D721Med (cell line): ENCODE measurements at regions not wholly inside any gene's neighbourhood (a gene's known extent, or its start where the extent isn't known, plus 50 kb on each side); places are given as distances from the start of the nearest gene placed in this dataset.
"Not testable (repeated sequence)": the region's sequence is repeated elsewhere in the genome, so short reads cannot be mapped to it uniquely, and the experiment has no call there.

ENCODE experiments used
- DNase-seq: peaks from one replicate; pipeline ENCODE4 v3.0.0; 2011; ENCODE audit warnings: low spot score; ENCODE audit not compliant: insufficient read length
- FAIRE-seq: peaks from 2 replicates; lab custom pipeline; 2011; peaks lifted over from hg19 to GRCh38; lab: Jason Lieb, UNC
- TF ChIP-seq, protein P1 (sequence below): IDR thresholded peaks from 2 replicates; pipeline ENCODE4 v1.5.1; 2012; ENCODE audit warnings: mild to moderate bottlenecking, control low read depth; ENCODE audit not compliant: insufficient read depth; ENCODE audit errors: missing control alignments

DNA sequence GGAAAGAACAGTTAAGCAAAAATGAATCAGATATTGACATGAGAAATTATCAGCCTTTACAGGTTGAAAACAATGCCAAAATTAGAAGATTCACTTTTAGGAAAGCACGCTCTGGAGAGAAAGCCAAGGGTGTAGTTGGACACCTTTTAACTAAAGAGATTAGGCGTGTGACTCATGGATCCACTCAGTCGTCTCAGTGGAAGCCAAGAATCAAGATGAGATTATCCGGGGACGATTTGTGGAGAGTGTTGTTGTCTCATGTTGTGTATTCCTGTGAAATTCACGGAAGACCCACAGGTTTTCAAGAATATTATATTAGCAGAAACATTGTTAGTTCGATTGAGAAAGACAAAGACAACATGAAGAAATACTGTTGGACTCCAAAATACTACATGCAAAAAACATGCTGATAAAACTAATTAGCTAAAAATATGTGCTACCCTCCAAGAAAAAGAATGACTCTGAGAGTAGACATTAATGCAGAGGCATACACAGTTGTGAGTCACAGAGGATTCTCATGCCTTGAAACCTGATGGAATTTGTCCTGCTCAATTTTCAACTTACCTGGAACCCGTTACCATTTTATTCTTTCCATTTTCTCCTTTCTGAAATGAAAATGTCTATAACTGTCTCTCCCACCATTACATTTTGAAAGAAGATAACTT lies 192.1 kb upstream of the RND3 start:
- TF ChIP-seq, protein P1, sequence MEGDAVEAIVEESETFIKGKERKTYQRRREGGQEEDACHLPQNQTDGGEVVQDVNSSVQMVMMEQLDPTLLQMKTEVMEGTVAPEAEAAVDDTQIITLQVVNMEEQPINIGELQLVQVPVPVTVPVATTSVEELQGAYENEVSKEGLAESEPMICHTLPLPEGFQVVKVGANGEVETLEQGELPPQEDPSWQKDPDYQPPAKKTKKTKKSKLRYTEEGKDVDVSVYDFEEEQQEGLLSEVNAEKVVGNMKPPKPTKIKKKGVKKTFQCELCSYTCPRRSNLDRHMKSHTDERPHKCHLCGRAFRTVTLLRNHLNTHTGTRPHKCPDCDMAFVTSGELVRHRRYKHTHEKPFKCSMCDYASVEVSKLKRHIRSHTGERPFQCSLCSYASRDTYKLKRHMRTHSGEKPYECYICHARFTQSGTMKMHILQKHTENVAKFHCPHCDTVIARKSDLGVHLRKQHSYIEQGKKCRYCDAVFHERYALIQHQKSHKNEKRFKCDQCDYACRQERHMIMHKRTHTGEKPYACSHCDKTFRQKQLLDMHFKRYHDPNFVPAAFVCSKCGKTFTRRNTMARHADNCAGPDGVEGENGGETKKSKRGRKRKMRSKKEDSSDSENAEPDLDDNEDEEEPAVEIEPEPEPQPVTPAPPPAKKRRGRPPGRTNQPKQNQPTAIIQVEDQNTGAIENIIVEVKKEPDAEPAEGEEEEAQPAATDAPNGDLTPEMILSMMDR: no peak
- DNase-seq (no peak), FAIRE-seq (no peak)

DNA sequence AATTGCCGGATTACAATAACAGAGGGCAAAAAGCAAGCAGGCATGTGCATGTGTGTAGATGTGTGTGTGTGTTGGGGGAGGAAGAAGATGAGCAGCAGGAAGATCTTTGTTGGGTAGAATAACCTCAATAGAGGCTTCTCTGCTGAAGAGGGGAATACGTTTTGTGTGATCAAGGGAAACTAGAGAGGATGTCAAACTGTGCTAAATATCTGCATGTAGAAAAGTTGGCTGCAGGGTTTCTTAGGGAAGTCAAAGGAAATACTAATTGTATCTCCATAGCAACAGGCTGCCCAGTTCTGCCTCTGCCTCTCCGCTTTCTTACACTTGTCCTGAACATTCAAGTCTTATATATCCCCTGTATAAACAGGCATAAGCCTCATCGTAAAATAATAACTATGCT lies 190.1 kb upstream of the RND3 start:
- TF ChIP-seq, protein P1: no peak
- DNase-seq (no peak), FAIRE-seq (no peak)

DNA sequence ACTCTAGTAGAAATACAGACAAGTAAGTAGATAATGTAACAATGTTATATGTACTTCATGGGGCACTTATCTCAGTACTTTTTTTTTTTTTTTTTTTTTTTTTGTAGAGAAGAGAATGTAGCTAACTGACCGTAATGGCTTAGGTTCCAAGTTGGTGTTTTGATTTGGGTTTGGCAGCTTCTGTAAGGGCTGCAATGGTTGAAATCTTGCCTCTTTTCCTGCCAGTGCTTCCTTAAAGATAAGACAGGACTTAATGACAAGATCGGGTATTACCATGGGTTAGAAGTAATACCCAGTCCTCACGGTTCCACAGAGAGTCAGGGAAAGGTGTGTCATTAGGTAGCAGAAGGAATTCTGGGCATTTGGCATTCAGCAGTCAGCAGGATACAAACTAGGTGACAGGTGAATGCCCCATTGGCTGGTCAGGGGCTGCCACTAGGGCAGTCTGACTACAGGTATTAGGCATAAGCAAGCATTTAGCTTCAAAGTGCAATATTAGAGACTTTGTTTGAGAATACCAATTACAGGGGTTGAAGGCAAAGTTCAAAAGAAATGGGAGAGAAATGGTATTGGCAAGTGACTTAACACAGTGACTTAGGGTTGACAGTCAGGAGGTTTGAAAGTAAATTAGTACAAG lies 189.4 kb upstream of the RND3 start:
- FAIRE-seq: no peak
- no peak for DNase-seq
- TF ChIP-seq, protein P1: no peak

DNA sequence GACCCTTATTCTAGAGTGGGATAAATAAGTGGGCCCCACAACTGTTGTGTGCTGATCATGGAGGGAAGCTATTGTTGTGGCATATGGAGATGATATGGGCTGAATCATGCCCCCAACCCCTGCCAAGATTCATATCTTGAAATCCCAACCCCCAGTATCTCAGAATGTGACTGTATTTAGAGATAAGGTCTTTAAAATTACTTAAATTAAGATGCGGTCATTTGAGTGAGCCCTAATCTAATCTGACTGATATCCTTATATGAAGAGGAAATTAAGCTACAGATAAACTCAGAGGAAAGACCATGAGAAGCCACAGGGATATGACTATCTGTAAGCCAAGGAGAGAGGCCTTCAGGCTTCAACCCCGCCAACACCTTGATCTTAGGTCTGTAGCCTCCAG lies 188.3 kb upstream of the RND3 start:
- DNase-seq (no peak), FAIRE-seq (no peak)
- TF ChIP-seq, protein P1: no peak

DNA sequence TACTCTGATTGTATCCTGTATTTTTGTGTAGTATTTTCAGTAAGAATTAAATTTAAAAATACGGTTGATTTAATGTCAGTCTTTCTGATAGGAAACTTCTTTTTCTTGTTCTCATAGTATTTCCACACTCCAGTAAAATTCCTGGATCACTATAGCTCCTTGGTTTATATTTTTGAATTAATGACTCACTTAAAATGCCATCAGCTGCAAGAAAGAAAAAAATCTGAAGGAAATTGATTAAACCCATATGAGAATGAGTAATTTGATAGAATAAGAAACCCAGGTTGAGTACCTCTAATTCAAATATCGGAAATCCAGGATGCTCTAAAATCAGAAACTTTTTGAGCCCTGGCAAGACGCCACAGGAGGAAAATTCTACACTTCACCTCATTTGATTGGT lies 186.8 kb upstream of the RND3 start:
- FAIRE-seq (no peak), DNase-seq (no peak)

DNA sequence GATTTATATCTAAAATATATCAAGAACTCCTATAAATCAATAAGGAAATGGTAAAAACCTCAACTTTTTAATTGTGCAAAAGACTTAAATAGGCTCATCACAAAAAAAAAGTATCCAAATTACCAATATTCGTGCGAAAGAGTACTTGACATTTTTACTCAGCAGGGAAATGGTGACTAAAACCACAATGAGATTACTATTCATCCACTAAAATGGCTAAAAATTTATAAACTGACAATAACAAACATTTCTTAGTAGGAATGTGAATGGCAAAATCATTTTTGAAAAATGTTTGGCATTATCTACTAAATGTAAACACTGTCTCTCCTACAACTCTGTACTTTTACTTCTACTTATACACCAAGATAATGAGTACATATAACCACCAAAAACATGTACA lies 184.8 kb upstream of the RND3 start:
- TF ChIP-seq, protein P1: no peak
- DNase-seq: no peak
- no peak for FAIRE-seq

More for the DNA sequence above, 186.8 kb upstream of the RND3 start:
- TF ChIP-seq, protein P1: no peak

DNA sequence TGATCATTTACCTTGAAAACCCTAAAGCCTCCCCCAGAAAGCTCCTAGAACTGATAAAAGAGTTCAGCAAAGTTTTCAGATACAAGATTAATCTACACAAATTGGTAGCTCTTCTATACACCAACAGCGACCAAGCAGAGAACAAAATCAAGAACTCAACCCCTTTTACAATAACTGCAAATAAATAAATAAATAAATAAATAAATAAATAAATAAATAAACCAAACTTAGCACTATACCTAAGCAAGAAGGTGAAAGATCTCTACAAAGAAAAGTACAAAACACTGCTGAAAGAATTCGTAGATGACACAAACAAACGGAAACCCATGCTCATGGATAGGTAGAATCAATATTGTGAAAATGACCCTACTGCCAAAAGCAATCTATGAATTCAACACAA lies 182.0 kb upstream of the RND3 start:
- DNase-seq: no peak
- TF ChIP-seq, protein P1: no peak
- no peak for FAIRE-seq

DNA sequence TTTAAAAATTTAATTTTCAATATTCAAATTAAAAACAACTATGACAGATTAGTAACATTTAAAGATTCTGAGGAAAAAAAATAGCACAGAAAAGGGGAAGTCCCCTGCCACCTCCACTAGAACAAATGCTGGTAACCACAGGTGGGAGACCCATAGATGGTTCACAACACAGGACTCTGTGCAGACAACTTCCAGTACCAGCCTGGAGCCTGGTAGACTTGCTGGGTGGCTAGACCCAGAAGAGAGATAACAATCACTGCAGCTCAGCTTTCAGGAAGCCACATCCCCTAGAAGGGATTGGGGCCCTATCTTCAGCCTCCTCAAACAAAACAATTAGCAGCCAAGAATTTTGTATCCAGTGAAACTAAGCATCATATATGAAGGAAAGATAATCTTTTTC lies 179.6 kb upstream of the RND3 start:
- DNase-seq, FAIRE-seq: not testable (repeated sequence)
